Activated naive CD4-positive, alpha-beta T cell treated with anti-CD3 and anti-CD28 coated beads, Interleukin-2, amount 50 U/mL, for 24 hours (primary cell): ENCODE measurements at regions not wholly inside any gene's neighbourhood (a gene's known extent, or its start where the extent isn't known, plus 50 kb on each side); places are given as distances from the start of the nearest gene placed in this dataset.
A peak's percentile ranks its signal among the peaks of the same experiment; 100 is the strongest.

ENCODE experiments used
- H3K27ac Mint-ChIP-seq: one replicate; pipeline ENCODE4 v1.8.0; 2021; ENCODE audit warnings: mild to moderate bottlenecking, mixed read lengths
- H3K27me3 Mint-ChIP-seq: one replicate; pipeline ENCODE4 v1.8.0; 2021; ENCODE audit warnings: mixed read lengths
- H3K36me3 Mint-ChIP-seq: one replicate; pipeline ENCODE4 v1.8.0; 2021; ENCODE audit warnings: mixed read lengths
- H3K4me1 Mint-ChIP-seq: one replicate; pipeline ENCODE4 v1.8.0; 2021; ENCODE audit warnings: mixed read lengths
- H3K4me3 Mint-ChIP-seq: one replicate; pipeline ENCODE4 v1.8.0; 2021; ENCODE audit warnings: mild to moderate bottlenecking, mixed read lengths
- H3K9me3 Mint-ChIP-seq: one replicate; pipeline ENCODE4 v1.8.0; 2021; ENCODE audit warnings: mixed read lengths

DNA sequence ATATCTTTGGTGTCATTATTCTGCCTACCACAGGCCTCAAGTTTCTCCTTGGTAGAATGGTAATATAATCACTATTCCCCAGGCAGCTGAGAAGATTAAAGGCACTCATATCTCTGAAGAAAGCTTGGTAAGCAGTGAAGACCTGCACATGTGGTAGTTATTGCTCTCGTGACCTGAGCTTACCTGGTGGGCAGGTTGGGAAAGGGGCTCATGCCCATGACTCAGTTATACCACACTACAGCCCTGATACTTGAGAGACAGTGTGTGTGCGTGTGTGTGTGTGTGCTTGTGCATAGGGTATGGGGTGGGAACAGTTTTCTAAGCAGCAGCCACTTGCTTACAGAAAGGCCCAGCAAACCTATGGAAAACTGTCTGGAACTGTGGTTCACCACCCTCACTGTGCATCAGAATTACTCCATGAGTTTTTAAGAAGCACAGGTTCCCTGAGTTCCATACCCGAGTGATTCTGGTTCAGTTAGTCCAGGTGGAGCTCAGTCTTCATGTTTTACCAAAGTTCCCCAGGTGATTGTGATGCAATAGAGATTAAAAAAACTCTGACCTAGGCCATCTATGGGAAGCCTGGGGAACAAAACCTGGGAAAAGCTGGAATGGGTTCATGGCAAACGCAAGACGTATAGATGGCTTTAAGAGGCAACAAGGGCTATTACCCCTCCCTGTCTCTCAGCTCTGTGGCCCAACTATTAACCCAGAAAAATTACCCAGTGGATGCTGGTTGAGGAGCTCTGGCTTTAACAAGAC is 79.0 kb upstream of the ZBED5 start:
- Mint-ChIP-seq H3K27me3 (peaks cover 9% of the 10 kb centered on the region), H3K36me3 (no peaks in the 10 kb centered on the region), H3K27ac (no peak overlapping the region), H3K4me3 (no peak overlapping the region), H3K9me3 (no peaks in the 10 kb centered on the region), H3K4me1 (peaks cover 17% of the 10 kb centered on the region)

- Mint-ChIP-seq H3K9me3 (no peaks in the 10 kb centered on the region), H3K4me3 (peak overlapping the region; percentile 87), H3K27ac (no peak overlapping the region), H3K4me1 (peaks cover 28% of the 10 kb centered on the region), H3K36me3 (no peaks in the 10 kb centered on the region), H3K27me3 (peaks cover 15% of the 10 kb centered on the region)
Observed at GRCh38 chr11:10935015-10935559, 77.2 kb upstream of the ZBED5 start.

GRCh38 chr11:10934293-10934860 is 76.5 kb upstream of the ZBED5 start:
- Mint-ChIP-seq H3K27me3 (peaks cover 15% of the 10 kb centered on the region), H3K36me3 (no peaks in the 10 kb centered on the region), H3K4me1 (peaks cover 28% of the 10 kb centered on the region), H3K27ac (no peak overlapping the region), H3K9me3 (no peaks in the 10 kb centered on the region), H3K4me3 (peak overlapping the region; percentile 87)

GRCh38 chr11:10933455-10934292 is 75.8 kb upstream of the ZBED5 start:
- peak overlapping the region; percentile 87 for H3K4me3 Mint-ChIP-seq
- H3K27me3 Mint-ChIP-seq, result peaks cover 17% of the 10 kb centered on the region
- peak overlapping the region; percentile 31 for H3K27ac Mint-ChIP-seq

GRCh38 chr11:10932976-10933375 is 75.1 kb upstream of the ZBED5 start:
- Mint-ChIP-seq H3K27me3 (peaks cover 20% of the 10 kb centered on the region), H3K4me3 (no peak overlapping the region)

More at GRCh38 chr11:10933455-10934292, 75.8 kb upstream of the ZBED5 start:
- Mint-ChIP-seq H3K9me3 (no peaks in the 10 kb centered on the region), H3K36me3 (no peaks in the 10 kb centered on the region), H3K4me1 (peaks cover 28% of the 10 kb centered on the region)

GRCh38 chr11:10931761-10932670 is 74.2 kb upstream of the ZBED5 start:
- peak overlapping the region; percentile 55 for H3K27ac Mint-ChIP-seq
- no peaks in the 10 kb centered on the region for H3K9me3 Mint-ChIP-seq
- peak overlapping the region; percentile 85 for H3K4me3 Mint-ChIP-seq
- H3K27me3 Mint-ChIP-seq, result peaks cover 20% of the 10 kb centered on the region
- H3K4me1 Mint-ChIP-seq, result peaks cover 28% of the 10 kb centered on the region
- H3K36me3 Mint-ChIP-seq, result no peaks in the 10 kb centered on the region

More at GRCh38 chr11:10932976-10933375, 75.1 kb upstream of the ZBED5 start:
- Mint-ChIP-seq H3K36me3 (no peaks in the 10 kb centered on the region), H3K4me1 (peaks cover 28% of the 10 kb centered on the region), H3K9me3 (no peaks in the 10 kb centered on the region), H3K27ac (peak overlapping the region; percentile 31)

DNA sequence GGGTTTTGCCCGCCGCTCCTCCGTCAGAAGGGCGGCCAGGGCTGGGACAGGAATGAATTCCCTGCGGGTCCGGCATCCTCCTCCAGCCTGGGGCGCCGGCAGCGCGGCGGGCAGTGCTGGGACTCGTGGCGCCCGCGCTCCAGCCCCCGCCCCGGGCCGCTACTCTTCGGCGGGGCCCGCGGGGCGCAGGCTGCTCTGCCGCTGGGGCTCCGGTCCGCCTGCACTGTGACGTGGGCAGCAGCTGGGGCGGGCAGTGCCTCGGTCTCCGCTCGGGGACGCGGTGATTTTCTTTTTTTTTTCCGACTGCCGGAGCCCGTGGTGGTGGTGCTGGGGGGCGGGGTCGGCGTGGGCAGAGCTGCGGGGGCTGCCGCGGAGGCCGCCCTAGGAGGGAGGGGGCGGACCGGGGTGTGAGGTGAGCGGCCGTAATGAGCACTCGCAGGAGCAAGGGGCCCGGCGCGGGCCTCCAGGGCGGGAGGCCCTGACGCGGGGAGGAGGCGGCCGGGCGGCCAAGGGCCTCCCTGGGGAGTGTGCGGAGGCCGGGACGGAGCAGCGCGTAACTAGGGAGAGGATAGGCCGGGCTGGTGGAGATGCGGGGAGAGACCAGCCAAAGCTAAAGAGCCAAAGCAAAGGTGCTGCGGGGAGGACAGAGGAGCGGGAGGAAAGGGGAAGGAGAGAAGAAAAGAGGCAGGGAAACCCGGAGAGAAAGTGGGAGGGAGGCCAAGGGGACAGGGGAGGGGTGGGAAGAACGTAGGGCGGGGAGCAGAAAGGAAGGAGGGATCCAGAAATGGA is 73.3 kb upstream of the ZBED5 start:
- peaks cover 20% of the 10 kb centered on the region for H3K27me3 Mint-ChIP-seq
- H3K4me1 Mint-ChIP-seq, result peaks cover 28% of the 10 kb centered on the region
- peak overlapping the region; percentile 55 for H3K27ac Mint-ChIP-seq
- no peaks in the 10 kb centered on the region for H3K9me3 Mint-ChIP-seq
- peak overlapping the region; percentile 85 for H3K4me3 Mint-ChIP-seq
- no peaks in the 10 kb centered on the region for H3K36me3 Mint-ChIP-seq

GRCh38 chr11:10930224-10930971 is 72.5 kb upstream of the ZBED5 start:
- Mint-ChIP-seq H3K36me3 (no peaks in the 10 kb centered on the region), H3K4me1 (peaks cover 28% of the 10 kb centered on the region), H3K9me3 (no peaks in the 10 kb centered on the region), H3K27me3 (peaks cover 20% of the 10 kb centered on the region), H3K4me3 (peak overlapping the region; percentile 85), H3K27ac (no peak overlapping the region)

GRCh38 chr11:10927538-10927937 is 69.7 kb upstream of the ZBED5 start:
- no peaks in the 10 kb centered on the region for H3K36me3 Mint-ChIP-seq
- no peak overlapping the region for H3K27ac Mint-ChIP-seq
- H3K27me3 Mint-ChIP-seq, result peaks cover 10% of the 10 kb centered on the region
- no peaks in the 10 kb centered on the region for H3K9me3 Mint-ChIP-seq
- H3K4me1 Mint-ChIP-seq, result peaks cover 12% of the 10 kb centered on the region
- no peak overlapping the region for H3K4me3 Mint-ChIP-seq

GRCh38 chr11:10926801-10927211 is 69.0 kb upstream of the ZBED5 start:
- Mint-ChIP-seq H3K4me3 (no peak overlapping the region), H3K36me3 (no peaks in the 10 kb centered on the region), H3K27ac (no peak overlapping the region), H3K9me3 (no peaks in the 10 kb centered on the region), H3K4me1 (peaks cover 12% of the 10 kb centered on the region), H3K27me3 (peaks cover 10% of the 10 kb centered on the region)

DNA sequence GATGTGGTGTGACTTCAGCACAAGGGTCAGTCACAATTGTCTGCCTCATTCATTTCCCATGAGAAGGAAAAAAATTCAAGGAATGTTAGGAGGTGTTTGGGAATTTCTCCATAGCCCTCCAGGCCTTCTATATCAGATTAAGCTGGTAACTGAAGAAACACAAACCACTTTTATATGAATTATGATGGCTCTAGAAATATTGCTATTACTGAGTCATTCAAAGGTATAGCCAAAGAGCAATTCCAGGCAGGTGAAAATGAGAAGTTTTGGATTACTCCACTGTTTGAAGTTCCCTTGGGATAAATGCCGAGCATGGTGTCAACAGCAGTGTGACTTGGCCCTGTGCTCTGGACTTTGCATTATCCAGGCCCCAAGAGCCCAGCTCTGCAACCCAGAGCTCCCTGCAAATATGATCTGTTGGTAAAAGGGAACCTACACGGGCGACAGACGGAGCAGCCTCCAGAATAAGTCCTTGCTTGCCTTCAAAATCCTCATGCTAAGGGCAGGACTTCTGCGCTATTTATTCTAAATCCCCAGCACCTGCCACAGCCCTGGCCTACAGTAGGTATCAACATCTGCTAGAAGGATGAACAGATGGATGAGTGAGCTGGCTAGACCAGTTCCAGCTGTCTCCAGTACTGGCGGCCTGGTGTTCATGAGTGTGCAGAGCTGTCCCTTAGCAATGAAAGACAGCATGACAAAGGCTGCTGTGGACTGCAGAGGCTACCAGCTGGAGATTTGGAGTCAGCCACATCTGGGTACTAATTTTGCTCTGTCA is 67.5 kb upstream of the ZBED5 start:
- no peaks in the 10 kb centered on the region for H3K36me3 Mint-ChIP-seq
- peaks cover 2% of the 10 kb centered on the region for H3K4me1 Mint-ChIP-seq
- no peak overlapping the region for H3K27ac Mint-ChIP-seq
- no peaks in the 10 kb centered on the region for H3K9me3 Mint-ChIP-seq
- no peak overlapping the region for H3K4me3 Mint-ChIP-seq
- H3K27me3 Mint-ChIP-seq, result peaks cover 6% of the 10 kb centered on the region

- H3K4me1 Mint-ChIP-seq, result no peaks in the 10 kb centered on the region
- no peak overlapping the region for H3K27ac Mint-ChIP-seq
- no peaks in the 10 kb centered on the region for H3K36me3 Mint-ChIP-seq
- peaks cover 6% of the 10 kb centered on the region for H3K27me3 Mint-ChIP-seq
- no peak overlapping the region for H3K4me3 Mint-ChIP-seq
- peaks cover under 1% of the 10 kb centered on the region for H3K9me3 Mint-ChIP-seq
Observed at GRCh38 chr11:10923882-10924281, 66.0 kb upstream of the ZBED5 start.

DNA sequence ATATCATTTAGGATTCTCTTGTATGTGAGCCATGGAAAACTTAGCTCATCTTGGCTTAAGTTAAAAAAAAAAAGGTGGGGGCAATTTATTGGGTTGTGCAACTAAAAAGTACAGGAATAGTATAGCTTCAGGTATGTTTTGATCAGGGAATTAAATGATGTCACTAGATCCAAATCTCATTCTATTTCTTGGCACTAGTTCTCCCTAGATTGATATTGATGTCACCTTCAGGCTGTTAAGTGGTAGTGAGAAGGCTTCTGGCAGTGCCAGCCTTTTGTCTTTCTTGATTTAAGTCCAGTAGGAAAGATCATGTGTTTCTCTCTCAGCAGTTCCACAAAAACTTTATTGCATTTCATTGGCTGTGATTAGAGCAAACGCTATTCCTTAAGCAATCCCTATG is 65.0 kb upstream of the ZBED5 start:
- Mint-ChIP-seq H3K27ac (peak overlapping the region; percentile 3), H3K27me3 (peaks cover 2% of the 10 kb centered on the region), H3K4me3 (no peak overlapping the region), H3K9me3 (peaks cover 9% of the 10 kb centered on the region), H3K36me3 (no peaks in the 10 kb centered on the region), H3K4me1 (no peaks in the 10 kb centered on the region)
